BJ (cell line): ENCODE measurements at regions not wholly inside any gene's neighbourhood (a gene's known extent, or its start where the extent isn't known, plus 50 kb on each side); places are given as distances from the start of the nearest gene placed in this dataset.

Experiments used
- CTCF ChIA-PET: fragments of 350-600 bp; formaldehyde crosslinking; extraction: SDS; loops from one replicate; lab custom pipeline; 2021; ENCODE audit warnings: antibody characterized with exemption, inconsistent platforms; lab: Yijun Ruan, JAX
- POLR2A ChIA-PET: fragments of 300-600 bp; sonication (Branson Sonifier 250); formaldehyde crosslinking; extraction: SDS; loops from one replicate; lab custom pipeline; 2021; ENCODE audit warnings: antibody characterized with exemption; lab: Charles Lee
- DNase-seq: peaks from one replicate; pipeline ENCODE4 v3.0.0-alpha.2; 2011; ENCODE audit warnings: low read depth
- H3K27me3 ChIP-seq: 2 replicates; pipeline ENCODE4 v1.6.0; 2011; ENCODE audit warnings: low read length; ENCODE audit not compliant: control insufficient read depth, insufficient read depth
- H3K36me3 ChIP-seq: 2 replicates; pipeline ENCODE4 v1.5.1; 2011; ENCODE audit warnings: low read length; ENCODE audit not compliant: control insufficient read depth, insufficient read depth
- H3K4me3 ChIP-seq: 2 replicates; pipeline ENCODE4 v1.5.1; 2011; ENCODE audit warnings: low read depth, mild to moderate bottlenecking, control low read depth, low read length
- TF ChIP-seq, protein P1 (sequence below): IDR thresholded peaks from 2 replicates; pipeline ENCODE4 v1.5.1; 2011; ENCODE audit warnings: low read depth, mild to moderate bottlenecking, control low read depth, inconsistent platforms, low read length, moderate library complexity; ENCODE audit not compliant: insufficient read depth

DNA sequence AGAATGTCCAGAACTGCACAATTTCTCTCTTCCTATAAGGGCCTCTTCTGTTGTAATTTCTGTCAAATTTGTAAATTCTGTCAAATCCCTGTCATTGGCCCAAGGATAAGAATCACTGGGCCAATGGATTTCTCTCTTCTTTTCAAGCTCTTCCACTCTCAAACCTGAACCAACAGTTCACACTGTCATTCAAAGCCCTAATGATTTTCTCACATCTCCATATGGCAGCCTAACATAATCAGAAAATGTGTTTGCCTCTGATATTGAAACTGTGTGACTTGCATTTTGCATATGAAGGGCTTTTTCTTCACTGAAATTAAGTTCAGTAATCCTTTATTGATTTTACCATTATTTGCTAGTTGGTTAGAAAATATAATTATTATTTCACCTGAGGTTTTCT lies 1349.1 kb downstream of the FSTL5 start:
- Histone ChIP-seq H3K27me3 (no peaks in the 10 kb centered on the region), H3K4me3 (no peak overlapping the region), H3K36me3 (no peaks in the 10 kb centered on the region)
- POLR2A ChIA-PET: no interaction called here
- TF ChIP-seq, protein P1, sequence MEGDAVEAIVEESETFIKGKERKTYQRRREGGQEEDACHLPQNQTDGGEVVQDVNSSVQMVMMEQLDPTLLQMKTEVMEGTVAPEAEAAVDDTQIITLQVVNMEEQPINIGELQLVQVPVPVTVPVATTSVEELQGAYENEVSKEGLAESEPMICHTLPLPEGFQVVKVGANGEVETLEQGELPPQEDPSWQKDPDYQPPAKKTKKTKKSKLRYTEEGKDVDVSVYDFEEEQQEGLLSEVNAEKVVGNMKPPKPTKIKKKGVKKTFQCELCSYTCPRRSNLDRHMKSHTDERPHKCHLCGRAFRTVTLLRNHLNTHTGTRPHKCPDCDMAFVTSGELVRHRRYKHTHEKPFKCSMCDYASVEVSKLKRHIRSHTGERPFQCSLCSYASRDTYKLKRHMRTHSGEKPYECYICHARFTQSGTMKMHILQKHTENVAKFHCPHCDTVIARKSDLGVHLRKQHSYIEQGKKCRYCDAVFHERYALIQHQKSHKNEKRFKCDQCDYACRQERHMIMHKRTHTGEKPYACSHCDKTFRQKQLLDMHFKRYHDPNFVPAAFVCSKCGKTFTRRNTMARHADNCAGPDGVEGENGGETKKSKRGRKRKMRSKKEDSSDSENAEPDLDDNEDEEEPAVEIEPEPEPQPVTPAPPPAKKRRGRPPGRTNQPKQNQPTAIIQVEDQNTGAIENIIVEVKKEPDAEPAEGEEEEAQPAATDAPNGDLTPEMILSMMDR: no peak
- DNase-seq: no peak
- CTCF ChIA-PET: no interaction called here

GRCh38 chr4:160818571-160818970 lies 1345.2 kb downstream of the FSTL5 start:
- TF ChIP-seq, protein P1: no peak
- H3K36me3 ChIP-seq: no peaks in the 10 kb centered on the region
- POLR2A ChIA-PET: no interaction called here
- H3K4me3 ChIP-seq: no peak overlapping the region
- CTCF ChIA-PET: no interaction called here
- no peaks in the 10 kb centered on the region for H3K27me3 ChIP-seq
- DNase-seq: no peak

GRCh38 chr4:160819791-160820190 lies 1344.0 kb downstream of the FSTL5 start:
- Histone ChIP-seq H3K36me3 (no peaks in the 10 kb centered on the region), H3K4me3 (no peak overlapping the region), H3K27me3 (no peaks in the 10 kb centered on the region)
- TF ChIP-seq, protein P1: no peak
- ChIA-PET POLR2A (no interaction called here), CTCF (no interaction called here)
- DNase-seq: no peak

GRCh38 chr4:160824481-160824880 lies 1339.3 kb downstream of the FSTL5 start:
- Histone ChIP-seq H3K4me3 (no peak overlapping the region), H3K36me3 (no peaks in the 10 kb centered on the region), H3K27me3 (no peaks in the 10 kb centered on the region)
- TF ChIP-seq, protein P1: no peak
- CTCF ChIA-PET: interaction anchor here (0.6 kb wide), 1 partner anchor 276 kb away, joined by 3 read pairs; no protein-coding TSS in a partner anchor
- POLR2A ChIA-PET: no interaction called here
- no peak for DNase-seq

- TF ChIP-seq, protein P1: no peak
- DNase-seq: no peak
- ChIA-PET CTCF (no interaction called here), POLR2A (no interaction called here)
- H3K4me3 ChIP-seq: no peak overlapping the region
- no peaks in the 10 kb centered on the region for H3K27me3 ChIP-seq
- no peaks in the 10 kb centered on the region for H3K36me3 ChIP-seq
Observed at GRCh38 chr4:160825644-160826338, 1338.0 kb downstream of the FSTL5 start.
